RPMI8226 (cell line): ENCODE measurements at regions not wholly inside any gene's neighbourhood (a gene's known extent, or its start where the extent isn't known, plus 50 kb on each side); places are given as distances from the start of the nearest gene placed in this dataset.

Source experiments
- DNase-seq: peaks from one replicate; pipeline ENCODE4 v3.0.0-alpha.2; 2015

DNA sequence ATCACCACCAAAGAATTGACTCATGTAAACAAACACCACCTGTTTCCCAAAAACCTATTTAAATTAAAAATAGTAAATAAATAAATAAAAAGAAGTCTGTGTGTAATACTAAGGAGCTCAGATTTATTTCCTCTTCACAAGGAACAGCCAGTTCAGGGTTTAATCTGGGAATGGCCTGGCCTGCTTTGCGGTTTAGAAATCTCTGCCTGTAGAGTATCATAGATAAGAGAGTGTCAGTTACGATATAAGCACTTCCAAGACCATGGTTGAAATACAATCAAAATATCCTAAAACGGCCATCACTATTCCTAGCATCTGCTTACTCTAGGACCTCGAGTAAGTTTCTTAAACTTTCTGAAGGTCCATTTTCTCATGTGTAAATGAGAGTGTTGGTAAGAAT, 274.4 kb downstream of the PLPP3 start:
- no peak for DNase-seq

DNA sequence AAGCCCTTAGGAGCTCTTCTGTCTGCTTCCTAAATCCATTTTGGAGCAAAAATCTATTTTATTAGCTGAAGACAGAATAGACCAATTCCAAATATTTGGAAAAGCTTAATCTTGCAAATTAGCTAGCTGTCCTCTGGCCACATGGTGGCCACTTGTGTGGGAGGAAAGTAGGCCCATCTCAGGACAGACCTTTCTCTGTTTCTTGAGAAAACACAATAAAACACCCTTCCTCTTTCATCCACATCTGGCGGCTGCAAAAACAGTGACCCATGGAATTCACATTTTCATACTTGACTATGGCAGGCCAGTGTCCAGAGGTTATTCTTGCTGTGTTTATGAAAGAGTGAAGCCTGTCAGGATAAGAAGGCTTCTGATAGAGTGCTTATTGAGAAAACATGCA, 275.6 kb downstream of the PLPP3 start:
- DNase-seq, result no peak

DNA sequence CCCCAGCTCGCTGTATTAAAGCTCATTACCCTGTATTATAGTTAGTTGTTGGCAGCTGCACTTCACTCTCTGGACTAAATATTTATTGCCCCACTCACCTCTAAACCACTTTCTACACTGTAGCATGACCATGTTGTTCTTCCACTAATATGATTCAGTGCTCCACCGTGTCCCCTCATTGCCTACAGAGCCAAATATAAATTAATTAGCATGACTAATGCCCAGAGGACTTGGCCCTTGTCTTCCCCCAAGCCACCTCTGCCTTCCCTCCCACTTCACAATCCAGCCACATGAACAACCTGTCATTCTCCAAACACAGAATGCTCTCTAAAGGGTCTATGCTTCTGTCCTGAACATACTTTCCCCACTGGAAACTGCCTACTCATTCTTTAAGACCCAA, 276.5 kb downstream of the PLPP3 start:
- DNase-seq, result no peak

DNA sequence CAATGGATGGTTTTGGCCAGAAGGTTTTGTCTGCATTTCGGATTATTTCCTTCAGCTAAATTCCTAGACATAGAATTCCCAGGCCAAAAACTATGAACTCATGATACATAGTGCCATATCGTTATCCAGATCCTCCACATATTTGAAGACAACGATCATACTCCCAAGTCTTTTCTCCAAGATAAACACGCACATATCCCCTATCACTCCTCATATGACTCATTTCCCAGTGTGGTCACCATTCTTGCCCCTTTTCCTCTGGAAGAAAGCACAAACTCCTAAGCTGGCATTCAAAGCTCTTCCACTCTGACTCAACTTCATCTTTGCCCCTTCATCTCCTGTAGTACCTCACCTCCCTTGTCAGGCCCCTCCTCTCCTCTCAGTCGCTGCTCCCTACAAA, 277.6 kb downstream of the PLPP3 start:
- no peak for DNase-seq

DNA sequence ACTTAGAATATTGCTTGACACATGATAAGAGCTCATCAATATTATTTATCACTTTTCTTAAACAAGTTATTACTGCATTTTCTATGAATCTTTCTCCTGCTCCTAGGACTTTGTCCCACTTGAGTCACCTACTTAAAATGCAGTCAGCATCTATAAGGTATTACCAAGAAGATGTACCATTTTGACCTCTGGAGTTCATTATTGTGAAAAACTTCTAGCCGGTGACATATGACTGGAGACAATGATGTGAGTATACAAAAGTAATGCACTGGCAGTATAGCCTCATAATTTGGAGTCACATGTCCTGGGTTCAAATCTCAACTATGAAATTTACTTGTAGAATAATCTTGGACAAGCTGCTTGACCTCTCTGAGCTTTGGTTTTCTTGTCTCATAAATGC, 278.5 kb downstream of the PLPP3 start:
- DNase-seq, result no peak

DNA sequence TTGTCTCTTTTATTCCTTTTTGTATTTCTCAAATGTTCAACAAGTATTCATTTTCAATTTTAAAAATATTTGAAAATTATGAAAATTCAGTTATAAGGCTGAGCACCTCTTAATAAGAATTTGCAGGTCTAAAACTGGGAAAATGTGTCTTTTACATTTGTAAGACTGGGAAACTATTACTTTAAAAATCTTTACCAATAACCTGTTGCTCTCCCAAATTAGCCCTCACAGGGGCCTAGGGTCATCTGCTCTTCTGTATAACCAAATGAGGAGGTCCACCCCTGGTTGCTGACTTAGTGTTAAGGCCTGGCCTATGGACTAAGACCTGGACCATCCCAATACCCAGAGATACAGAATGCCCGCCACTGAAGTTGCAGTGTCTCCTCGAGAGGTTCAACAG, 280.5 kb downstream of the PLPP3 start:
- no peak for DNase-seq

DNA sequence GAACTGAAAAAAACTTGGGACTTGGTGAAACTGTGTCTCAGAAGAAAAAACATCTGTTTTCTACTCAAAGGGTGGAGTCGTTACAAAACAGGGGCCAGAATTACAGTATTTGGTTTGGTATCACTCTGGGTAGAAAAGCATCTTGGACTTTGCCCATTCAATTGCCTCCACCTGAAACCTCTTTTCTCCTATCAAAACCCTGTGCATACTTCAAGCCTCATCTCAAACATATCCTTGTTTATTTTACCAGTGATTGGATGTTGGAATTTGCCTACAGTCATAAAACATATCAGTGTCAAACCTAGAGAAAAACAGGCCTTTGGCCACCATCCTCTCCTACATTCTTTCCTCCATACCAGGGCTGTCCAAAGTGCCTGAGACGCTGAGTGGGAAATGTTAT, 281.5 kb downstream of the PLPP3 start:
- DNase-seq, result no peak

DNA sequence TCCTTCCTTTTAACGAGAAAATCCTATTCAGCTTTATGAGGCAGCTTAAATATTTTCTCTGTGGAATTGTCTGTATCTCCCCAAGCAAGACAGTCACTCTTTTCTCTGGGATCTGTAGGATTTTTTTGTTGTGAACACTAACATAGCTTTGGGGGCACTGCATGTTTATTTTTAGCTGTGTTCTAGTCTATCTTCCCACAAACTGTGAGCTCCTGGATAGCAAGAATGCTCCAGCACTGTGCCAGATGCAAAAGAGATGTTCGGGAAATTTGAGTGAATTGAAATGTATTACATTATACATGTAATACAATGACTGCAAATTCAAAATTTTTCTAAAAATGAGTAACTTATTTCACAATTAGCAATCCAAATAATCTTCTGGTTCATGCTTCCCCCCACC, 282.2 kb downstream of the PLPP3 start:
- no peak for DNase-seq

DNA sequence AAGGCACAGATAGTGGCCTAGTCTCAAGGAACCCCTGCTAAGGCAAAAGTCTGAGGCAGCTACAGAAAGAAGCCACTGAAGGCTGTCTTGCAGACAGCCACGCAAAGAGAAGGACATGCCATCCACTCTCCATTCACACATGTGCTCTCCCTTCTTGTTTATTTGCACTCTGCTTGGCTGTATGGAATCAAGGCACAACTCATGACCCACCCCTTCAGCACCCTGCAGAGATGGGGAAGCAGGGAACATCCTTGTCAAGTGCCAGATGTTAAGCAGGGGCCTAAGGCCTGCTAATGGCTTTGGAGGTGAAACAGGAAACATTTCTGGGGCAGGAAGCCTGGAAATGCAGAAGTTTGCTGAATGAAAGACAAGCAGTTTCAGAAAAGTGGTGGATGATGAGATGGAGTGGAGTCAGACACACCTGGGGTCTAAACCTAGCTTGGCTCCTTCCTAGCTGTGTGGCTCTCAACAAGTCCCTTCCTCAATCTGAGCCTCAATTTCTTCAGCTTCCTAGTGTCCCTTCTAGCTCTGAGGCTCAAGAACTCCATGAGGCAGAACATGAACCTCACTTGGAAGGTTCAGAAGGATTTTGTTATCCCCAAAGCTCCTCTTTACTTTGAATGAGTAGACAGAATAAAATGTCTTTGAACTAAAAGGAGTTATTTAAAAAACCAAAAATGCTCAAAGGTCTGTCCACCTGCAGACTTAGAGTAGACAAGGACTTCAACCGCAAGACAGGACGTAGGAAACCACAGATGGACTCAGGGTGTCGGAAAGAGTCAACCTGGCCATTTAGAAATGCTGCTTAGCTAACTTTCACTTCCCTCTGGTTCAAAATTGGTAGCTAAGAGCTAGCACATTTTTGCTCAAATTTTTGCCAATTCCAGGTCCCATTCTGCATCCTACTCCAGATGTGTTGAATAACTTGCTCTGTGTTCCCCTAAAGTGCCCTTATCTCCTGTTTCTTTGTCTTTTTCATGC, 283.1 kb downstream of the PLPP3 start:
- DNase-seq, result peak; percentile 61

DNA sequence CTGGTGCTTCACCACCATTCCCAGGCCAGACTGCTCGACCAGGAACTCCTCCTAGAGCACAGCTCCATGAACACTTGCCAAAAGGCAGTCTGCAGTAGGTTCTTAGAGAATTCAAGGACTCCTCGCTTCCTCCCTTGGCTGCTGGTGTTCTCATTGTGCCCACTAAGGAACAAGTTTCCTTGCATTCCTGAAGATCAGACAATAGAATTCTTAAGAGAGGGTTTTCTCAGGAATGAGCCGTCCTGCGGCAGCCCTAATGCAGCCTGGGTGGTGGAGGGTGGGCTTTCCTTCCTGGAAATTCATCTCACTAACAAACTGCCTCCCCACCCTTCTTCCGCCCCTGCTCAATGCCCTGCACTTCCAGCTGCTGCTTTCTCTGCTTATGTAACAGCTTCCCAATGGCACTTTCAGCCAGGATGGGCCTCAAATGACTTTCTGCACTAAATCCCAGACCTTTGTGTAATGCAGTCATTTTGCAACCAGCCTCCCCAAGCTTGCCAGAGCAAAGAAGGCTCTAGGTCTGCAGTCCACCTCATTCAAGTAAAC, 287.9 kb downstream of the PLPP3 start:
- no peak for DNase-seq

DNA sequence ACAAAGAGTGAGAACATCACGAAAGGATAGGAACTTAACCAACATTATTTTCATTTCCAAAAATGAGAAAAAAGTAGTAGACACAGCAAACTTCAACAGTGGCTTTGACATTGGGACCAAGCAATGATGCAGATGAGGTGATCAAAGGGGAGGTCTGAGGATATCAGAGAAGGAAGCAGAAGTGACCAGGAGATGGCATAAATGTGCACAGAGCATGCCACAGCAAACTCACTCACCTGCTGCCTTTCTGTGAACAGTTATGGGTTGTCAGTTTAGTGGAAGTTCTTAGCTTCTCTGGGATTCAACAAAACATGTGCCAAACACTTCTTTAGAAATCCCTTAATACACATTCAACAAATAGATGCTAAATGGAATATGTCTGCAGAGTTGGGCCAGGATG, 290.1 kb downstream of the PLPP3 start:
- no peak for DNase-seq

DNA sequence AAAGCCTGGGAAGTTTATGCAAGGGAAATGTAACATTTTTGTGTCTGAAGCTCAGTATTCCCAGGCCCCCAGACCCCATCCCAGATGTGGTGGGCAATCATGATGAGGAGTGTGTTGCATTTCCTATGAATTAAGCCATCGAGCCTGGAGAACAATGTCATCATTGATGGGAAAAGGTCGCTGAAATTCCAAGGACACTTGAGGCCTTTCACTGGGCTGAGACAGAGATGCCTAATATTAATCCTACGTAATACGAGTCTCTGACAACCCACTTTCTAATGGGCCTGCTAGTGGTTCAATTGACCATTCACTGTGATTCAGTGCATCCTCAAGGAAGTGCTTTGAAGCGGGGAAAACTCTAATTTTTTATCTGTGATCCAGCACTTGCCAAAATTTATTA, 291.6 kb downstream of the PLPP3 start:
- no peak for DNase-seq

DNA sequence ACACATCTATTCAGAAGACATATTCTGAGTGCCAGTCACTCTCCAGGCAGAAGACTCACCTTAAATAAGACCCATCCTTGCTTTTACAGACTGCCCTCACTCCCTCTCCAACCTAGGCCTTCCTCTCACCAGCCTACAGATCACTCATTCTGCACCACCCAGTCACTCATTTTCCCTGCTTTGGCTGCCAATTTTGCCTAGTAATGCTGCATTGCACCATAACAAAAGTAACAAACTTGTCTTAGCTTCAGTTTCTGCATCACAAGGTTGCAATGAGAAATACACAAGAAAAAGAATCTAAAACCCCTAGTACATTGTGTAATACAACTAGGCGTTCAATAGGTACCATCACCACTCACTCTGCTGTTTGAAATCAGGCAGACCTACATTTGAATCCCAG, 292.4 kb downstream of the PLPP3 start:
- DNase-seq, result no peak

DNA sequence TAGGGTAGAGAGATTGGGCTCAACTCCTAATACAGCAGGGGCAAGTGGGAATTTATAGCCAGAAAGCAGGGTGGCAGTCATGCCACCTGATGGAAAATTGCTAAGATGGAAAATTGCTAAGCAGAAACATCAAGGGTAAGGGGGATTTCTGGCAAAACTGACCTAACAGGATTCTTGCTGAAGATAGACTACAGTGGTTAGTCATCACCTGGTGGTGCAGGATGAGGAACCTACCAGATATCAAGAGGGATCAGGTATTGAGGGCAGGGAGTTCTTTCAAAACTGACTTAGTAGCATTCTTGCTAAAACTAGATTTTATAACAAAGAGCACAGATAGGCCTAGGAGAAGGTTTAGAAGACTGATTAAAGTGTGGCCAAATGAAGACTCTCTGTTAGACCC, 292.9 kb downstream of the PLPP3 start:
- DNase-seq, result no peak

DNA sequence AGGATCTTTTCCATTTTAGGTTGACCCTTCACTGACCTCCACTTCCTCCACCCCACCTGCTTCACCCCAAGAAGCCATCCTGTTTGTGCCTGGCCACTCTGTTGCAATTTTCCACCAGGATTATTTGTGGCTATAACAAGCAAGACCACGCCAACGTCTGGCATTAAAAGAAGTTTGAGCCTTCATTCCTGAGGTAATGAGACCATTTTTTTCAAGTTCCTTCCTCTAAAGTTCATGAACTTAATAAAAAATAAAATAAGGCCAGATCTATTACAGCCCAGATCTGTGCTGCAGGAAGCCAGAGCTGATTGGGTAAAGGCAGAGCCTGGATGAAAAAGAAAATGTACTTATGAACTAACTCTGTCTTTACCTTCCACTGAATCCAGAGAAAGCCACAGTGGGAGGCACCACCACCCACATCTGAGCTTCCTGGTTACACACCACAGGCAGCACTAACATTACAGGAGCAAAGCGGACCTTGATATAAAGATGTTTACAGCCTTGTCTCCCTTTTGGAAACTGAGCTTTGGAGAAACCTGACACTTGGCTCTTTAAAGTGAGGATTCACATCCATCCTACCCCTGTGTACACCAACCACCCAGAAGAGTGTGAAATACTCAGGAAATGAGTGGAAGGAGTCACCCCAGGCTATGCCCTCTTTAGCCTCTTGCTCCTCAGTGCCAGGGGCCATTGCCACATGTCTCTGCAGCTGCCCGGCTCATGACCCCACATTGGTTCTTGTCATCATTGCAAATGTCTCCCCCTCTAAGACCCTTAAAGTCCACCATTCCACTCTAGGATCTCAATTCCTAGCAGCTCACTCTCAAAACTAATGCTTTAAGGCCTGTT, 293.6 kb downstream of the PLPP3 start:
- DNase-seq, result no peak

DNA sequence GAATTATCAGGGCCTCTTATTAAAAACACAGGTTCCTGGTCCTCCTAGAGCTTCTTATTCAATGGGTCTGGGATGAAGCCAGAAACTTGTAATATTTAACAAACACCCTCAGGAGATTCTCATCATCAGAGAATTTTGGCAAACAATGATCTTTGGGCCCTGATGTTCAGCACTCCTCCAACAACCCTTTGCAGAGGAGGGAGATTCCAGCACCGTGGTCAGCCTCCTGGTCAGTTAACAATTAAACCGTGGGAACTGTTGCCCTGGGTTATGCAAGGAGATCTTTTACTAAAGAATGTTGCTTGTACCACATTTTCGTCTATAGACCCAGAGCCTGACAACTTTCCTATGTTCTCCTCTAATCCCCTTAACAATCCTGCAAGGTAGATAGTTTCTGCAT, 294.4 kb downstream of the PLPP3 start:
- no peak for DNase-seq

DNA sequence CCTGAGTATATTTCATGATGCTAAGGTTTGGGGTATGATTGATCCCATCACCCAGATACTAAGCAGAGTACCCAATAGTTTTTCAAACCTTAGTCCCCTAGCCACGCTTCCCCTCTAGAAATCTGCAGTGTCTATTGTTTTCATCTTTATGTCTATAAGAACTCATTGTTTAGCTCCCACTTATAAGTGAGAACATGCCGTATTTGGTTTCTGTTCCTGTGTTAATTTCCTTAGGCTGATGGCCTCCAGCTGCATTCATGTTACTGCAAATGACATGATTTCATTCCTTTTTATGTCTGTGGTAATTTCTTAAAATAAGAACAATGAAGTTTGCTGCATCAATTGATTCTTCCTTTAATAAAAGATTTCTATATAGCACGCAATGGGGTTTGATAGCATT, 301.3 kb downstream of the PLPP3 start:
- DNase-seq, result no peak

DNA sequence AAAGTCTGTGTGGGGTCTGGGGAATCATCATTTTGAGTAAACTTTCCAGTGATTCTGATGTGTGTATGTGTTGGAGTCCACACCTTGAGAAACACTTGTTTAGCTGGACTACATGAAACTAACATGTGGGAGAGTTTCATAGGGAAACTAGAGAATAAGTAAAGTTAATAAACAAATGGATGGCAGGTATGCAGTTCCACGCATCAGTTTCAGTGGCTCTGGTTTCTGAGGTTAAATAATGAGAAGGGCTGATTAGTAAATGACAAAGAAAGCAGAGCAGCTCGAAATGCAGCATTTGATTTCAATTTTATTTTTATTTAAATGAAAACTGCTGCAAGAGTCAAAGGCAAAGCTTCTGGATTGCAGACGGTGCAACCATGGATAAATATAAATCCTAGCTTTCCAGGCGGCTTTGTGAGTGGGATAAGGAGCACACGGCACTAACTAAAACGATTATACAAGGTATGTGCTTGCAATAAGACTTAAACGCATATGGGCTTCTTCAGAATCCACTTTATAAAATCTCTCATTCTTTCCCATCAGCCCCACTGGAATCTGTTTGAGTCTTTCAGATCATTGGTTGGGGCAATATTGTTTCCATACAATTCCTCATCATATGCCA, 310.7 kb downstream of the PLPP3 start:
- DNase-seq, result no peak

DNA sequence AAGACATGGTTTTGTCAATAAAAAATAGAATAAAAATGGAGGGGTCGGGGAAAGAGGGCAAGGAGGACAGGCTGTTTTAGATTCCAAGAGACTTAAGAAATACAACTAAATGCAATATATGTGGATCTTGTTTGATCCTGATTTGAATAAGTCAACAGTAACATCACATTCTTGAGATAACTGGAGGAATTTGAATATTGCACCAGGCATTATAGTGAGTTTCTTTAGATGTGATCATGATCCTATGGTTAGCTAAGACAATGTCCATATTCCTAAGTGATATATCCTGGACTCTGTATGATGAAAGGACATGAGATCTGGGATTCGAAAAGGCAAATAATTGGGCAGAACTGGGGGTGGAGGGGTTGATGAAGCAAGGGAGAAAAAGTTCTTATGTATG, 311.8 kb downstream of the PLPP3 start:
- DNase-seq, result no peak

DNA sequence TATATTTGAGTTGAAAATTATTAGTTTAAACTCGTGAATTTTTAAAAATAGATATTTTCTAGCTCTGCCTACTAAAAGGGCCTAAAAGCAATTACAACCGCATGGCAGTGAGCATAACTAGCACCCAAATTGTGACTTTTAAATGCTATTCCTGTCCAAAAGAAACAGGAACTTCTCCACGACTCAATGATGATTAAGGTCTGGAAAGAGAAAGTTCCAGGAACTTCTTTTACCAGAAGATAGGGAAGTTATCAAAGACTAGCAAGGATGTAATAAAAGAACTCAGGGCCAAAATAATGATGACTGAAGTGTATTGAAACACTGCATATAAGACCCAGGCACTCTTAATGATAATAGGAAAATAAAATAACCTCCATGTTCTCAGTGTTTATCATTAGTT, 313.0 kb downstream of the PLPP3 start:
- DNase-seq, result no peak

DNA sequence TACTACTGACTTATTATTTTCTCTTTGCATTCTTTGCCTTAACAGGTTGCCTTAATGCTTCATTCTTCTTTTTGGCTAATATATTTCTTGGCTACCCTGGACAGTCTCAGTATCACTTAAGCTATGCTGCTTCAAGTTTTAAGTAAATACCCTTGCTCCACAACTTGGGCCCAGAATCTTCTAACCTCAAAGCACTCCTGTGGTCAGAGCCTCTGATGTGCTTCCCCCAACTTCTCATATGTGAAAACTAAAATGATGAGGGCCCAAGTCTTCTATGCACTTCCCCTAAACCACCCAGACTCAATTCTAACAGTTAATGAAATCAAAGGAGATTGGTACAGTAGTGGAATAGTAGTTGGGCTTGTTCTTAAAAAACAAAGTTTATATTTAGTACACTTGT, 314.1 kb downstream of the PLPP3 start:
- no peak for DNase-seq

DNA sequence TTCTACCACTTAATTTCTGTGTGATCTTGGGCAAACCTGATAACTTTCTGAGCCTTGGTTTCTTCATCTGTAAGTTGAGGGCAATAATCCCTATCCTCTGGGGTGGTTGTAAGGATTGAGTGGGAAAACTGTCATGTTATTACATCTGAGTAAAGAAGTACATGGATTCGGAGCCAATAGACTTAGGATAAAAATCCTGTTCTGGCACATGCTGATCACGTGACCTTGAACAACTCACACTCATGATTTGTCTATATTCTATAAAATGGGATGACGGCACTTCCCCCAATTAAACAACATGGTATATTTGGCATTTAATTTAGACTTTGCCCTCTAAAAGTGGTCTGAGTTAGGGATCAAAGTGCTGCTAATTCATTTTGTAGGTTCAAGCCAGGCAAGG, 315.5 kb downstream of the PLPP3 start:
- no peak for DNase-seq

DNA sequence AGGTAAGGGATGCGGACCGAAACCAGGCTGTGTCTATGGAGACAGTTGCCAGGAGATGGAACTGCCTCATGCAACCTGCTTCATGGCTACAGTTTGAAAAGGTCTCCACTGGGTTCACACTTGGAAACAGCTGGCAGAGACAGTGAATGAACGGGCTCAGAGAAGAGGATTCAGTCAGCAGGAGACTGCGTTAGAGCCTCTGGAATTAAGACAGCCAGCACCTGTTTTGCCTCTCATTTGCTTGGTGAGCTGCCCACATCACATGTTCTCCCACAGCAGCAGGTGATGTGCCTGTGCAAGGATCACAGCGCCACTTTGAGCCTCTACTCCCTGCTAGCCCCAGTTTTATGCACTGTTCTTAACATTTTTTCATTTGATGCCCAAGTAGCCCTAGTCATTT, 321.0 kb downstream of the PLPP3 start:
- no peak for DNase-seq
